Panc1 (cell line): ENCODE measurements at regions not wholly inside any gene's neighbourhood (a gene's known extent, or its start where the extent isn't known, plus 50 kb on each side); places are given as distances from the start of the nearest gene placed in this dataset.

Source experiments
- ATAC-seq: fragments of 200-7000 bp; cut with Tn5 transposase; 2 replicates; pipeline ENCODE4 v1.9.1; 2020; ENCODE audit warnings: mild to moderate bottlenecking, moderate library complexity
- BruUV-seq: library from RNA; stranded (reverse); fragments of 400-500 nt; replicated peaks from 2 replicates; lab custom pipeline; 2021; lab: Mats Ljungman, UMichigan
- CTCF ChIA-PET: fragments of 300-600 bp; sonication (Branson Sonifier 250); formaldehyde crosslinking; loops from one replicate; lab custom pipeline; 2022; ENCODE audit warnings: antibody characterized with exemption; lab: Charles Lee
- POLR2A ChIA-PET: fragments of 300-600 bp; sonication (Branson Sonifier 250); formaldehyde crosslinking; loops from one replicate; lab custom pipeline; 2022; ENCODE audit warnings: antibody characterized with exemption; lab: Charles Lee
- DNase-seq: peaks from one replicate; pipeline ENCODE4 v3.0.0-alpha.2; 2010; ENCODE audit warnings: low read depth, low spot score
- H3K27ac ChIP-seq: 2 replicates; pipeline ENCODE4 v1.5.1; 2011; ENCODE audit warnings: mild to moderate bottlenecking, low read length, inconsistent platforms
- H3K27me3 ChIP-seq: fragments of 200-500 bp; sonication (Bioruptor generic); 2 replicates; pipeline ENCODE4 v1.6.0; 2014; ENCODE audit warnings: low read length, inconsistent platforms; ENCODE audit not compliant: control insufficient read depth, insufficient read depth
- H3K36me3 ChIP-seq: fragments of 200-500 bp; sonication (Bioruptor generic); 2 replicates; pipeline ENCODE4 v1.5.1; 2014; ENCODE audit warnings: inconsistent platforms, mild to moderate bottlenecking, low read length, moderate library complexity; ENCODE audit not compliant: control insufficient read depth, insufficient read depth
- H3K4me1 ChIP-seq: 2 replicates; pipeline ENCODE4 v1.5.1; 2011; ENCODE audit warnings: inconsistent platforms, mild to moderate bottlenecking, low read length, moderate library complexity; ENCODE audit not compliant: control insufficient read depth, insufficient read depth
- H3K4me3 ChIP-seq, 2 experiments: 2 replicates each; pipeline ENCODE4 v1.5.1; 2011 to 2012; ENCODE audit warnings: low read depth in 2 of 2, low read length in 2 of 2, mild to moderate bottlenecking in 2 of 2, inconsistent platforms in 1 of 2, moderate library complexity in 1 of 2
- H3K9me3 ChIP-seq: fragments of 200-500 bp; sonication (Bioruptor generic); 2 replicates; pipeline ENCODE4 v1.5.1; 2014; ENCODE audit warnings: low read depth, mild to moderate bottlenecking, inconsistent platforms, low read length, moderate library complexity; ENCODE audit not compliant: control insufficient read depth, insufficient read depth
- POLR2AphosphoS5 ChIP-seq: IDR thresholded peaks from 2 replicates; pipeline ENCODE4 v1.6.1; 2012; ENCODE audit warnings: mild to moderate bottlenecking, low read depth, low read length, moderate library complexity
- SIN3A ChIP-seq: IDR thresholded peaks from 2 replicates; pipeline ENCODE4 v1.6.1; 2012; ENCODE audit warnings: low read depth, mild to moderate bottlenecking, low read length, moderate library complexity, borderline replicate concordance; ENCODE audit not compliant: insufficient read depth
- TCF7L2 ChIP-seq: IDR thresholded peaks from 2 replicates; pipeline ENCODE4 v1.6.1; 2011; ENCODE audit warnings: mild to moderate bottlenecking, low read depth, low read length, inconsistent platforms
- in situ Hi-C: cut with HindIII; loops from 2 replicates; pipeline ENCODE4 v1.10.0; 2016; ENCODE audit warnings: low sequenced_read_pairs, low pct_unique_long_range_greater_than_20kb
- intact Hi-C: fragments of 100-400 bp; cut with micrococcal nuclease; formaldehyde crosslinking; loops from one replicate; pipeline ENCODE4 v1.10.0; 2022; ENCODE audit not compliant: unreplicated experiment
- TF ChIP-seq, protein P1 (sequence below), 2 experiments: IDR thresholded peaks; 2 replicates each; pipeline ENCODE4 v1.6.1; 2011 to 2012; ENCODE audit warnings: low read depth in 2 of 2, control low read depth in 1 of 2, low read length in 1 of 2, mild to moderate bottlenecking in 1 of 2, moderate library complexity in 1 of 2; ENCODE audit not compliant: insufficient read depth in 1 of 2
- TF ChIP-seq, protein P2 (sequence below): fragments of 450-650 bp; IDR thresholded peaks from 2 replicates; pipeline ENCODE4 v1.5.1; 2017; ENCODE audit warnings: mild to moderate bottlenecking

DNA sequence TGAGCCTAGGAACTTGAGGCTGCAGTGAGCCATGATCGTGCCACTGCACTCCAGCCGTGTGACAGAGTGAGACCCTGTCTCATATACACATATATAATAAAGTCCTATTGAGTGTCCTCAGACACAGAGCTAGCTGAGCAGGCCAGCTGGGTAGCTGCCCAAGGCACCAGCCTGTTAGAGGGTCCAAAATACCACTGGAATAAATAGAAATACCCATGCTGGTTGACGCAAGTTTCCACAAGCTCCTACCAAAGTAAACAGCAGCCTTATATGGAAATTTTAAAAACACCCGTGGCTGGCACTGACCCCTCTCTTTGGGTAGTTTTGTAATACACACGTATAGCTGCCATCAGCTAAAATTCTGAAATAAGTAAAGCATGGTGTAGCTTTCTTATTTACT lies 348.6 kb downstream of the BCOR start:
- in situ Hi-C loops = no loop called here

DNA sequence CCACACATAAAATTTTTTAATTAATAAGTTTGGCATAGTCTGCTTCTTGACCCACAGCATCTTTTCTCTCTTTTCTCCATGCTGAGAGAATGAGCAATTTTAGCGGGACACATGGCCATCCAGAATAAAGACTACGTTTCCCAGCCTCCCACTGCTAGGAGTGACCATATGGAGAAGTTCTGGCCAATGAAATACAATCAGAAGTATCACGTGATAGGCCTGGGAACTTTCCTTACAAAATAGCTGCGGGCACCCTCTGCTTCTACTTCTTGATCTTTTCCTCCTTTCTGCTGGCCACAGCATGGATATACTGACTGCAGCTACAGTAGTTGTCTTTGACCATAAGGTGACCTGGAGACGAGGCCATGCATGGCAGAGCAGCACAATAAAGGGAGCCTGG lies 348.0 kb downstream of the BCOR start:
- Histone ChIP-seq H3K4me3 (no peak overlapping the region), H3K4me1 (peaks cover under 1% of the 10 kb centered on the region; the same call in 1 of the 2 replicates), H3K36me3 (no peaks in the 10 kb centered on the region), H3K27ac (no peak overlapping the region), H3K27me3 (no peaks in the 10 kb centered on the region), H3K9me3 (no peaks in the 10 kb centered on the region)
- CTCF ChIA-PET = no interaction called here
- BruUV-seq = no TSS peak
- intact Hi-C loops = no loop called here
- TF ChIP-seq, protein P1, sequence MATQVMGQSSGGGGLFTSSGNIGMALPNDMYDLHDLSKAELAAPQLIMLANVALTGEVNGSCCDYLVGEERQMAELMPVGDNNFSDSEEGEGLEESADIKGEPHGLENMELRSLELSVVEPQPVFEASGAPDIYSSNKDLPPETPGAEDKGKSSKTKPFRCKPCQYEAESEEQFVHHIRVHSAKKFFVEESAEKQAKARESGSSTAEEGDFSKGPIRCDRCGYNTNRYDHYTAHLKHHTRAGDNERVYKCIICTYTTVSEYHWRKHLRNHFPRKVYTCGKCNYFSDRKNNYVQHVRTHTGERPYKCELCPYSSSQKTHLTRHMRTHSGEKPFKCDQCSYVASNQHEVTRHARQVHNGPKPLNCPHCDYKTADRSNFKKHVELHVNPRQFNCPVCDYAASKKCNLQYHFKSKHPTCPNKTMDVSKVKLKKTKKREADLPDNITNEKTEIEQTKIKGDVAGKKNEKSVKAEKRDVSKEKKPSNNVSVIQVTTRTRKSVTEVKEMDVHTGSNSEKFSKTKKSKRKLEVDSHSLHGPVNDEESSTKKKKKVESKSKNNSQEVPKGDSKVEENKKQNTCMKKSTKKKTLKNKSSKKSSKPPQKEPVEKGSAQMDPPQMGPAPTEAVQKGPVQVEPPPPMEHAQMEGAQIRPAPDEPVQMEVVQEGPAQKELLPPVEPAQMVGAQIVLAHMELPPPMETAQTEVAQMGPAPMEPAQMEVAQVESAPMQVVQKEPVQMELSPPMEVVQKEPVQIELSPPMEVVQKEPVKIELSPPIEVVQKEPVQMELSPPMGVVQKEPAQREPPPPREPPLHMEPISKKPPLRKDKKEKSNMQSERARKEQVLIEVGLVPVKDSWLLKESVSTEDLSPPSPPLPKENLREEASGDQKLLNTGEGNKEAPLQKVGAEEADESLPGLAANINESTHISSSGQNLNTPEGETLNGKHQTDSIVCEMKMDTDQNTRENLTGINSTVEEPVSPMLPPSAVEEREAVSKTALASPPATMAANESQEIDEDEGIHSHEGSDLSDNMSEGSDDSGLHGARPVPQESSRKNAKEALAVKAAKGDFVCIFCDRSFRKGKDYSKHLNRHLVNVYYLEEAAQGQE (IDR thresholded peaks at IDR 0.05; ENCODE audit: insufficient read depth in 1 of 2, low read depth in 2 of 2, low read length in 1 of 2) = no peak
- TF ChIP-seq, protein P2, sequence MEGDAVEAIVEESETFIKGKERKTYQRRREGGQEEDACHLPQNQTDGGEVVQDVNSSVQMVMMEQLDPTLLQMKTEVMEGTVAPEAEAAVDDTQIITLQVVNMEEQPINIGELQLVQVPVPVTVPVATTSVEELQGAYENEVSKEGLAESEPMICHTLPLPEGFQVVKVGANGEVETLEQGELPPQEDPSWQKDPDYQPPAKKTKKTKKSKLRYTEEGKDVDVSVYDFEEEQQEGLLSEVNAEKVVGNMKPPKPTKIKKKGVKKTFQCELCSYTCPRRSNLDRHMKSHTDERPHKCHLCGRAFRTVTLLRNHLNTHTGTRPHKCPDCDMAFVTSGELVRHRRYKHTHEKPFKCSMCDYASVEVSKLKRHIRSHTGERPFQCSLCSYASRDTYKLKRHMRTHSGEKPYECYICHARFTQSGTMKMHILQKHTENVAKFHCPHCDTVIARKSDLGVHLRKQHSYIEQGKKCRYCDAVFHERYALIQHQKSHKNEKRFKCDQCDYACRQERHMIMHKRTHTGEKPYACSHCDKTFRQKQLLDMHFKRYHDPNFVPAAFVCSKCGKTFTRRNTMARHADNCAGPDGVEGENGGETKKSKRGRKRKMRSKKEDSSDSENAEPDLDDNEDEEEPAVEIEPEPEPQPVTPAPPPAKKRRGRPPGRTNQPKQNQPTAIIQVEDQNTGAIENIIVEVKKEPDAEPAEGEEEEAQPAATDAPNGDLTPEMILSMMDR = no peak
- TF ChIP-seq SIN3A = no peak
- no peak for TF ChIP-seq POLR2AphosphoS5
- no peak for TF ChIP-seq TCF7L2
- ATAC-seq (no peak), DNase-seq (no peak)
- POLR2A ChIA-PET = no interaction called here
- in situ Hi-C loops = no loop called here

More for the DNA sequence above, 348.6 kb downstream of the BCOR start:
- Histone ChIP-seq H3K4me1 (no peaks in the 10 kb centered on the region), H3K27me3 (no peaks in the 10 kb centered on the region), H3K27ac (no peak overlapping the region), H3K9me3 (no peaks in the 10 kb centered on the region), H3K4me3 (no peak overlapping the region), H3K36me3 (no peaks in the 10 kb centered on the region)
- ATAC-seq (no peak), DNase-seq (no peak)
- intact Hi-C loops = no loop called here
- no TSS peak for BruUV-seq
- CTCF ChIA-PET = no interaction called here
- POLR2A ChIA-PET = no interaction called here
- TF ChIP-seq SIN3A (no peak), TCF7L2 (no peak), POLR2AphosphoS5 (no peak)
- TF ChIP-seq, protein P1 (IDR thresholded peaks at IDR 0.05; ENCODE audit: insufficient read depth in 1 of 2, low read depth in 2 of 2, low read length in 1 of 2) = no peak
- TF ChIP-seq, protein P2 = no peak
